ENCODE measurements at regions not wholly inside any gene's neighbourhood (a gene's known extent, or its start where the extent isn't known, plus 50 kb on each side); places are given as distances from the start of the nearest gene placed in this dataset.
A peak's percentile ranks its signal among the peaks of the same experiment; 100 is the strongest.

DNA sequence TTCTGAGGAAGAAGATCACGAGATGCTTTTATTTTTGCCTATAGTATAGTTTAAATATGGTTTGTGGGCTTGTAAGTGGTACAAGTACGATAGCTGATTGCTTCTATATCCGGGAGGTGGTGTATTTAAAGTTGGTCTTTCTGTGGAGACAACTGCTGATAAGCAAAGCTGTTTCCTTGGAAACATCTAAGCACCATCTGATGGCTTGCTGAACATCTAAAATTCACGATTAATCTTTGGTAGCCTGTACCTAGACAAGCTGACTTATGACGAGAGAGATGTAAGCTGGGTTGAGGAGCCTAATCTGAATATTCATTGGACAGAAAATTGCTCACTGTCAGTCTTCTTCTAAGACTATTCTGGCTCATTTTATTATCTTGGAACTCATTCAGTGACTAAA, 74.6 kb upstream of the NWD2 start:
- H3F3A ChIP-seq (ENCODE audit: insufficient read depth, low read length): no peaks in the 10 kb centered on the region
- H3K9ac ChIP-seq (ENCODE audit: low read length): no peak overlapping the region
- H4K20me1 ChIP-seq (ENCODE audit: insufficient read depth, low read length): no peaks in the 10 kb centered on the region
- no peaks in the 10 kb centered on the region for H3K4me1 ChIP-seq (ENCODE audit: insufficient read depth, low read length, severe bottlenecking)
- H3K4me3 ChIP-seq (ENCODE audit: low read depth, low read length, poor library complexity, severe bottlenecking): no peak overlapping the region
- H3K9me2 ChIP-seq (ENCODE audit: low read depth, low read length): no peaks in the 10 kb centered on the region
- H2AFZ ChIP-seq (ENCODE audit: low read length): no peak overlapping the region
- no peaks in the 10 kb centered on the region for H3K36me3 ChIP-seq (ENCODE audit: insufficient read depth, low read length)
- H3K4me2 ChIP-seq (ENCODE audit: low read length): no peak overlapping the region
- TF ChIP-seq, protein P1, sequence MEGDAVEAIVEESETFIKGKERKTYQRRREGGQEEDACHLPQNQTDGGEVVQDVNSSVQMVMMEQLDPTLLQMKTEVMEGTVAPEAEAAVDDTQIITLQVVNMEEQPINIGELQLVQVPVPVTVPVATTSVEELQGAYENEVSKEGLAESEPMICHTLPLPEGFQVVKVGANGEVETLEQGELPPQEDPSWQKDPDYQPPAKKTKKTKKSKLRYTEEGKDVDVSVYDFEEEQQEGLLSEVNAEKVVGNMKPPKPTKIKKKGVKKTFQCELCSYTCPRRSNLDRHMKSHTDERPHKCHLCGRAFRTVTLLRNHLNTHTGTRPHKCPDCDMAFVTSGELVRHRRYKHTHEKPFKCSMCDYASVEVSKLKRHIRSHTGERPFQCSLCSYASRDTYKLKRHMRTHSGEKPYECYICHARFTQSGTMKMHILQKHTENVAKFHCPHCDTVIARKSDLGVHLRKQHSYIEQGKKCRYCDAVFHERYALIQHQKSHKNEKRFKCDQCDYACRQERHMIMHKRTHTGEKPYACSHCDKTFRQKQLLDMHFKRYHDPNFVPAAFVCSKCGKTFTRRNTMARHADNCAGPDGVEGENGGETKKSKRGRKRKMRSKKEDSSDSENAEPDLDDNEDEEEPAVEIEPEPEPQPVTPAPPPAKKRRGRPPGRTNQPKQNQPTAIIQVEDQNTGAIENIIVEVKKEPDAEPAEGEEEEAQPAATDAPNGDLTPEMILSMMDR (IDR thresholded peaks at IDR 0.05; ENCODE audit: low read length): no peak
- no peak for TF ChIP-seq EZH2 (IDR thresholded peaks at IDR 0.05; ENCODE audit: borderline replicate concordance, low read length)
- no peak overlapping the region for H3K27ac ChIP-seq (ENCODE audit: low read depth, low read length, poor library complexity, severe bottlenecking)
- no peaks in the 10 kb centered on the region for H3K27me3 ChIP-seq (ENCODE audit: insufficient read depth, low read length)
- no peaks in the 10 kb centered on the region for H3K9me3 ChIP-seq (ENCODE audit: low read length)
- no peaks in the 10 kb centered on the region for H3K79me2 ChIP-seq (ENCODE audit: insufficient read depth, low read length)

- Histone ChIP-seq H3K4me2 (ENCODE audit: low read length) (no peak overlapping the region), H3K9ac (ENCODE audit: low read length) (no peak overlapping the region), H3K4me1 (ENCODE audit: insufficient read depth, low read length, severe bottlenecking) (no peaks in the 10 kb centered on the region), H4K20me1 (ENCODE audit: insufficient read depth, low read length) (no peaks in the 10 kb centered on the region), H3F3A (ENCODE audit: insufficient read depth, low read length) (no peaks in the 10 kb centered on the region), H3K36me3 (ENCODE audit: insufficient read depth, low read length) (no peaks in the 10 kb centered on the region), H3K27me3 (ENCODE audit: insufficient read depth, low read length) (no peaks in the 10 kb centered on the region), H3K4me3 (ENCODE audit: low read depth, low read length, poor library complexity, severe bottlenecking) (no peak overlapping the region), H3K27ac (ENCODE audit: low read depth, low read length, poor library complexity, severe bottlenecking) (no peak overlapping the region), H2AFZ (ENCODE audit: low read length) (no peak overlapping the region), H3K79me2 (ENCODE audit: insufficient read depth, low read length) (no peaks in the 10 kb centered on the region), H3K9me3 (ENCODE audit: low read length) (no peaks in the 10 kb centered on the region), H3K9me2 (ENCODE audit: low read depth, low read length) (no peaks in the 10 kb centered on the region)
- TF ChIP-seq EZH2 (IDR thresholded peaks at IDR 0.05; ENCODE audit: borderline replicate concordance, low read length): no peak
- TF ChIP-seq, protein P1 (IDR thresholded peaks at IDR 0.05; ENCODE audit: low read length): peak; percentile 52
Observed at GRCh38 chr4:37188100-37188499, 56.4 kb upstream of the NWD2 start.

Measured in OCI-LY1 (cell line).